Subcutaneous abdominal adipose tissue (tissue), 5 donors: ENCODE measurements at regions not wholly inside any gene's neighbourhood (a gene's known extent, or its start where the extent isn't known, plus 50 kb on each side); places are given as distances from the start of the nearest gene placed in this dataset.
"Not testable (repeated sequence)": the region's sequence is repeated elsewhere in the genome, so short reads cannot be mapped to it uniquely, and the experiment has no call there.

Experiments
- H3K27ac ChIP-seq: one replicate; pipeline ENCODE4 v1.7.0; 2013; ENCODE audit warnings: low read depth, mild to moderate bottlenecking, inconsistent platforms, low read length, moderate library complexity
- H3K27me3 ChIP-seq, 5 donors: one replicate each; pipeline ENCODE4 v1.7.0; 2013; ENCODE audit warnings: low read length in 5 of 5, inconsistent platforms in 1 of 5; ENCODE audit not compliant: control insufficient read depth in 5 of 5, insufficient read depth in 4 of 5
- H3K36me3 ChIP-seq, 5 donors: one replicate each; pipeline ENCODE4 v1.7.0; 2013; ENCODE audit warnings: low read length in 5 of 5; ENCODE audit not compliant: control insufficient read depth in 5 of 5, insufficient read depth in 5 of 5
- H3K4me1 ChIP-seq, 5 donors: one replicate each; pipeline ENCODE4 v1.7.0; 2013; ENCODE audit warnings: low read length in 5 of 5, mild to moderate bottlenecking in 3 of 5, moderate library complexity in 1 of 5; ENCODE audit not compliant: control insufficient read depth in 5 of 5, insufficient read depth in 5 of 5
- H3K4me3 ChIP-seq, 5 donors: one replicate each; pipeline ENCODE4 v1.7.0; 2013; ENCODE audit warnings: low read length in 5 of 5, low read depth in 1 of 5
- H3K9ac ChIP-seq, 5 donors: one replicate each; pipeline ENCODE4 v1.7.0; 2013; ENCODE audit warnings: low read length in 5 of 5, mild to moderate bottlenecking in 4 of 5, moderate library complexity in 3 of 5
- H3K9me3 ChIP-seq, 5 donors: one replicate each; pipeline ENCODE4 v1.7.0; 2013; ENCODE audit warnings: low read length in 5 of 5; ENCODE audit not compliant: control insufficient read depth in 5 of 5
- donor health status: healthy.
- donor health status: healthy.
- donor health status: healthy.
- donor health status: healthy.
- donor health status: healthy.

DNA sequence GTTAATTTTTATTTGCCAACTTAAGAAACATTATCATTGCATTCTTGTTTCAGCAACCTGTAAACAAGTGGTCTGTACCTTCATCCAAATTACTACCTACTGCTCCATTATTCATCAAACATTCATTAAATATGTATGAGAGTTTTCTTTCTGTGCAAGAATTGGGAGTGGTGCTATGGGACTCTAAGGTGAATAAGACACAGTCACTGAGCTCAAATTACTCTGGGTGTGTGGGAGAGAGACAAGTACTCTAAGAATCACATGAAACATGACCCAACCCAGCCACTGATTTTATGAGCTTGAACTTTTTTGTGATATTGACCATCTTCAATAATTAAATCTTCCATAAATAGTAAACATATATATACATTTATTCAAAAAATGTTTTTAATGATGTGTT lies 227.2 kb upstream of the TP63 start:
- no peak overlapping the region for H3K9ac ChIP-seq
- H3K27me3 ChIP-seq, result no peaks in the 10 kb centered on the region
- no peak overlapping the region for H3K4me3 ChIP-seq
- no peak overlapping the region for H3K27ac ChIP-seq
- no peaks in the 10 kb centered on the region for H3K4me1 ChIP-seq
- no peaks in the 10 kb centered on the region for H3K36me3 ChIP-seq
- H3K9me3 ChIP-seq, result no peaks in the 10 kb centered on the region

- Histone ChIP-seq H3K27ac (no peak overlapping the region), H3K36me3 (no peaks in the 10 kb centered on the region), H3K9me3 (no peaks in the 10 kb centered on the region), H3K9ac (no peak overlapping the region), H3K4me3 (no peak overlapping the region), H3K27me3 (no peaks in the 10 kb centered on the region), H3K4me1 (no peaks in the 10 kb centered on the region)
These were observed 226.2 kb upstream of the TP63 start for GRCh38 chr3:189404797-189405484.

GRCh38 chr3:189406148-189406547 lies 225.0 kb upstream of the TP63 start:
- Histone ChIP-seq H3K9me3 (no peaks in the 10 kb centered on the region), H3K27me3 (no peaks in the 10 kb centered on the region), H3K36me3 (no peaks in the 10 kb centered on the region), H3K9ac (no peak overlapping the region), H3K27ac (no peak overlapping the region), H3K4me1 (no peaks in the 10 kb centered on the region), H3K4me3 (no peak overlapping the region)

DNA sequence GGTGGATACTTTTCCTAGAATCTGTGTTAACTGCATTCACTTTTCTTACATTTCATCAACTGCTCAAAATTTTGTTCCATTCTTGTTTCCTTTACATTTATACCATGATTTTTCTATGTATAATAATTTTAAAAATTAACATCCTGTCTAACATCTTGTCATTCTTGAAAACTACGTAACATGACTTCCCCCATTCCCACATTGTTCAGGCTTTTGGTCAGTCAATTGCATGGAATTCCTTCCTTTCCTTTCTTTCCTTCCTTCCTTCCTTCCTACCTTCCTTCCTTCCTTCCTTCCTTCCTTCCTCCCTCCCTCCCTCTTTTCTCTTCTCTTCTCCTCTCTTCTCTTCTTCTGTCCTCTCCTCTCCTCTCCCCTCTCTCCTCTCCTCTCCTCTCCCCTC lies 220.7 kb upstream of the TP63 start:
- H3K9me3 ChIP-seq, result no peaks in the 10 kb centered on the region
- H3K27me3 ChIP-seq, result no peaks in the 10 kb centered on the region

GRCh38 chr3:189419038-189419437 lies 212.2 kb upstream of the TP63 start:
- Histone ChIP-seq H3K9ac (no peak overlapping the region), H3K27ac (no peak overlapping the region), H3K36me3 (no peaks in the 10 kb centered on the region), H3K27me3 (no peaks in the 10 kb centered on the region), H3K4me3 (no peak overlapping the region), H3K4me1 (no peaks in the 10 kb centered on the region), H3K9me3 (no peaks in the 10 kb centered on the region)

More for the DNA sequence above, 220.7 kb upstream of the TP63 start:
- Histone ChIP-seq H3K4me3 (no peak overlapping the region), H3K27ac (no peak overlapping the region), H3K9ac (no peak overlapping the region), H3K4me1 (no peaks in the 10 kb centered on the region), H3K36me3 (no peaks in the 10 kb centered on the region)

GRCh38 chr3:189419683-189420082 lies 211.5 kb upstream of the TP63 start:
- Histone ChIP-seq H3K9ac (no peak overlapping the region), H3K36me3 (no peaks in the 10 kb centered on the region), H3K27ac (no peak overlapping the region), H3K27me3 (no peaks in the 10 kb centered on the region), H3K4me3 (no peak overlapping the region), H3K9me3 (no peaks in the 10 kb centered on the region), H3K4me1 (no peaks in the 10 kb centered on the region)

- Histone ChIP-seq H3K27me3 (no peaks in the 10 kb centered on the region), H3K4me3 (no peak overlapping the region)
These were observed 206.3 kb upstream of the TP63 start for GRCh38 chr3:189424922-189425321.

GRCh38 chr3:189429019-189429418 lies 202.2 kb upstream of the TP63 start:
- no peak overlapping the region for H3K27ac ChIP-seq
- H3K9me3 ChIP-seq, result peaks cover 0 to 3% (median 0%) of the 10 kb centered on the region in 5 donors
- H3K4me3 ChIP-seq, result no peak overlapping the region
- H3K27me3 ChIP-seq, result no peaks in the 10 kb centered on the region
- H3K9ac ChIP-seq, result no peak overlapping the region
- H3K36me3 ChIP-seq, result peaks cover 0 to 4% (median 0%) of the 10 kb centered on the region in 5 donors
- no peaks in the 10 kb centered on the region for H3K4me1 ChIP-seq

More at GRCh38 chr3:189424922-189425321, 206.3 kb upstream of the TP63 start:
- Histone ChIP-seq H3K36me3 (peaks cover 0 to 4% (median 0%) of the 10 kb centered on the region in 5 donors), H3K9me3 (no peaks in the 10 kb centered on the region), H3K4me1 (no peaks in the 10 kb centered on the region), H3K9ac (no peak overlapping the region), H3K27ac (no peak overlapping the region)

DNA sequence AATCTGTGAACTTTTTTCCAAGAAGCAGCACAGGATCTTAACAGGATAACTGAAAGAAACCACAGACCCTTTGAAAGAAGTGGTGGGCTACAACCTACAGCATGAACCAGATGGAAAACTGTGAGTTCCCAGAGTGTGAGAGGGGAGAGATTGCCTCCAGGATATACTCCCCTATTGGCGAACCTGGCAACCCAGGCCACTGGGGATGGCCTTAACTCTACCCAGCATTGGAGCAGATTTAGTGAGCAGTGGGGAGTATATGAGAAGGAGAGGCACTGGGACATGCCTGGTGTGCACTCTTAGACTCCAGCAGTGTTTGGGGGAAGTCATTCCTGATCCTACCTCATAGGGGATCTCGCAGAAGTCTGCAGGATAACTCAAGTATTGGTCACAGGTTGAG lies 201.0 kb upstream of the TP63 start:
- Histone ChIP-seq H3K4me3 (no peak overlapping the region), H3K4me1 (no peaks in the 10 kb centered on the region), H3K27ac (no peak overlapping the region), H3K9ac (no peak overlapping the region), H3K27me3 (no peaks in the 10 kb centered on the region), H3K36me3 (peaks cover 0 to 4% (median 0%) of the 10 kb centered on the region in 5 donors), H3K9me3 (peaks cover 0 to 3% (median 0%) of the 10 kb centered on the region in 5 donors)

DNA sequence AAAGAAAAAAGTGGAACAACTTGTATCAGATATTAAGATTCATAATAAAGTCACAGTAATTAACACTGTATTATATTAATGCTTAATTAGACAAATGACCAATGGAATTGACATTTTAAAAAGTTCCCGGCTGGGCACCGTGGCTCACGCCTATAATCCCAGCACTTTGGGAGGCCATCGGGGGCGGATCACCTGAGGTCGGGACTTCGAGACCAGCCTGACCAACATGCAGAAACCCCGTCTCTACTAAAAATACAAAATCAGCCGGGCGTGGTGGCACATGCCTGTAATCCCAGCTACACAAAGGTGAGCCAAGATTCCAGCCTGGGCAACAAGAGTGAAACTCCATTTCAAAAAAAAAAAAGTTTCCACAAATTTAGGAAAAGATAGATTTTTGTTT lies 188.9 kb upstream of the TP63 start:
- H3K27ac ChIP-seq, H3K4me3 ChIP-seq, H3K9me3 ChIP-seq, H3K36me3 ChIP-seq, H3K9ac ChIP-seq, H3K4me1 ChIP-seq, H3K27me3 ChIP-seq: not testable (repeated sequence)
